T-helper 17 cell (primary cell): ENCODE measurements at regions not wholly inside any gene's neighbourhood (a gene's known extent, or its start where the extent isn't known, plus 50 kb on each side); places are given as distances from the start of the nearest gene placed in this dataset.

Source experiments
- ATAC-seq: fragments of 150-1000 bp; cut with Tn5 transposase; 2 replicates; pipeline ENCODE4 v1.10.0; 2021; ENCODE audit warnings: mild to moderate bottlenecking, moderate library complexity
- DNase-seq, 3 donors: peaks; one replicate each; pipeline versions ENCODE4 v3.0.0 to v3.0.0-alpha.2; 2020 to 2021
- H3K9me3 ChIP-seq: one replicate; pipeline ENCODE4 v1.7.0; 2013; ENCODE audit warnings: low read length, mild to moderate bottlenecking; ENCODE audit not compliant: control insufficient read depth, poor library complexity, severe bottlenecking
- H3K27ac Mint-ChIP-seq: one replicate; pipeline ENCODE4 v1.8.0; 2022; ENCODE audit warnings: mild to moderate bottlenecking, moderate library complexity, mixed read lengths
- H3K27me3 Mint-ChIP-seq: one replicate; pipeline ENCODE4 v1.8.0; 2022; ENCODE audit warnings: mixed read lengths
- H3K36me3 Mint-ChIP-seq: one replicate; pipeline ENCODE4 v1.8.0; 2022; ENCODE audit warnings: low read depth, mixed read lengths
- H3K4me1 Mint-ChIP-seq: one replicate; pipeline ENCODE4 v1.8.0; 2022; ENCODE audit warnings: mild to moderate bottlenecking, mixed read lengths
- H3K4me3 Mint-ChIP-seq: one replicate; pipeline ENCODE4 v1.8.0; 2022; ENCODE audit warnings: mild to moderate bottlenecking, moderate library complexity, mixed read lengths

- H3K9me3 ChIP-seq = no peaks in the 10 kb centered on the region
- Mint-ChIP-seq H3K4me1 (no peaks in the 10 kb centered on the region), H3K4me3 (no peak overlapping the region), H3K36me3 (no peaks in the 10 kb centered on the region), H3K27me3 (peaks cover 18% of the 10 kb centered on the region), H3K27ac (no peak overlapping the region)
- DNase-seq (no peak), ATAC-seq (no peak)
Observed at GRCh38 chr20:63057171-63058117, 50.7 kb upstream of the BHLHE23 start.

- Mint-ChIP-seq H3K27me3 (peaks cover 16% of the 10 kb centered on the region), H3K36me3 (no peaks in the 10 kb centered on the region), H3K27ac (no peak overlapping the region), H3K4me3 (no peak overlapping the region), H3K4me1 (no peaks in the 10 kb centered on the region)
- ATAC-seq (peak; percentile 64), DNase-seq (peak in 1 of 3 donors; percentile 48)
- no peaks in the 10 kb centered on the region for H3K9me3 ChIP-seq
Observed at GRCh38 chr20:63056236-63057170, 49.7 kb upstream of the BHLHE23 start.
